Neural progenitor cell (in vitro differentiated cells): ENCODE measurements at regions not wholly inside any gene's neighbourhood (a gene's known extent, or its start where the extent isn't known, plus 50 kb on each side); places are given as distances from the start of the nearest gene placed in this dataset.

ENCODE experiments used
- DNase-seq: peaks from one replicate; pipeline ENCODE4 v3.0.0-alpha.2; 2016; ENCODE audit warnings: low spot score
- H2AFZ ChIP-seq: fragments of 200-600 bp; sonication (generic); replicated peaks from 2 replicates; pipeline ENCODE4 v1.6.1; 2016; ENCODE audit warnings: antibody characterized with exemption
- H3F3A ChIP-seq: fragments of 200-600 bp; sonication (generic); 2 replicates; pipeline ENCODE4 v1.6.1; 2016; ENCODE audit warnings: antibody characterized with exemption, low read depth
- H3K27ac ChIP-seq: fragments of 200-600 bp; sonication (generic); 2 replicates; pipeline ENCODE4 v1.5.1; 2016; ENCODE audit warnings: mild to moderate bottlenecking
- H3K27me3 ChIP-seq: fragments of 200-600 bp; sonication (generic); 2 replicates; pipeline ENCODE4 v1.6.1; 2016; ENCODE audit warnings: mild to moderate bottlenecking, moderate library complexity
- H3K36me3 ChIP-seq: fragments of 200-600 bp; sonication (generic); 2 replicates; pipeline ENCODE4 v1.5.1; 2016
- H3K4me1 ChIP-seq: fragments of 200-600 bp; sonication (generic); 2 replicates; pipeline ENCODE4 v1.6.1; 2016; ENCODE audit warnings: mixed run types
- H3K4me2 ChIP-seq: fragments of 200-600 bp; sonication (generic); 2 replicates; pipeline ENCODE4 v1.6.1; 2016
- H3K4me3 ChIP-seq: fragments of 200-600 bp; sonication (generic); 2 replicates; pipeline ENCODE4 v1.5.1; 2016
- H3K79me2 ChIP-seq: fragments of 200-600 bp; sonication (generic); 2 replicates; pipeline ENCODE4 v1.6.1; 2016; ENCODE audit warnings: low read depth
- H3K9ac ChIP-seq: fragments of 200-600 bp; sonication (generic); 2 replicates; pipeline ENCODE4 v1.6.1; 2016
- H3K9me3 ChIP-seq: fragments of 200-600 bp; sonication (generic); 2 replicates; pipeline ENCODE4 v1.5.1; 2016; ENCODE audit warnings: low read depth
- H4K20me1 ChIP-seq: fragments of 200-600 bp; sonication (generic); 2 replicates; pipeline ENCODE4 v1.6.1; 2016; ENCODE audit warnings: low read depth
- H3K27ac Mint-ChIP-seq: 3 replicates; pipeline ENCODE4 v1.8.0; 2021; ENCODE audit warnings: mixed read lengths
- H3K27me3 Mint-ChIP-seq: 2 replicates; pipeline ENCODE4 v1.8.0; 2022; ENCODE audit warnings: low read depth, mild to moderate bottlenecking, inconsistent platforms, moderate library complexity, mixed read lengths; ENCODE audit not compliant: insufficient read depth
- H3K36me3 Mint-ChIP-seq: 3 replicates; pipeline ENCODE4 v1.8.0; 2021; ENCODE audit warnings: mixed read lengths
- H3K4me1 Mint-ChIP-seq: 3 replicates; pipeline ENCODE4 v1.8.0; 2021; ENCODE audit warnings: mixed read lengths
- H3K4me3 Mint-ChIP-seq: 3 replicates; pipeline ENCODE4 v1.8.0; 2021; ENCODE audit warnings: mild to moderate bottlenecking, moderate library complexity, mixed read lengths
- H3K9me3 Mint-ChIP-seq: 3 replicates; pipeline ENCODE4 v1.8.0; 2020; ENCODE audit warnings: mixed read lengths
- EZH2 ChIP-seq: fragments of 200-600 bp; sonication (generic); IDR thresholded peaks from 2 replicates; pipeline ENCODE4 v1.6.1; 2017; ENCODE audit warnings: antibody characterized with exemption, mild to moderate bottlenecking, moderate library complexity
- EZH2phosphoT487 ChIP-seq: fragments of 200-600 bp; sonication (generic); IDR thresholded peaks from 2 replicates; pipeline ENCODE4 v1.6.1; 2017; ENCODE audit warnings: antibody characterized with exemption
- TF ChIP-seq, protein P1 (sequence below): fragments of 200-600 bp; sonication (generic); IDR thresholded peaks from 2 replicates; pipeline ENCODE4 v1.5.1; 2017; ENCODE audit warnings: antibody characterized with exemption, mild to moderate bottlenecking

DNA sequence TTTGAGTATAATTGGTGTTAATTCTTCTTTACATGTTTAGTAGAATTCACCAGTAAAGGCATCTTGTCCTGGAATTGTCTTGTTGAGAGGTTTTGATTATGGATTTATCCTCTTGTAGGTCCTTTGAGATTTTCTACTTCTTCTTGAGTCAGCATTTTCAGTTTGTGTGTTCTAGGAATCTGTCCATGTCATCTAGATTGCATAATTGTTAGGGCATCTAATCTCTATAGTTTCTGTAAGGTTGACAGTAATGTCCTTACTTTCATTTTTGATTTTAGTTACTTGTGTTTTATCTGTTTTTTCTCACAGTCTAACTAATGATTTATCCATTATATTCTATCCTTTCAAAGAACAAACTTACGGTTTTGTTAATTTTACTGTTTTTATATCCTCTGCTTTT, 492.0 kb downstream of the FGF9 start:
- Histone ChIP-seq H3K36me3 (no peaks in the 10 kb centered on the region), H3K4me3 (no peak overlapping the region), H3K4me2 (no peak overlapping the region), H3K27me3 (no peaks in the 10 kb centered on the region), H3F3A (no peaks in the 10 kb centered on the region), H3K79me2 (no peaks in the 10 kb centered on the region), H3K27ac (no peak overlapping the region), H4K20me1 (no peaks in the 10 kb centered on the region), H3K4me1 (no peaks in the 10 kb centered on the region), H3K9ac (no peak overlapping the region), H3K9me3 (no peaks in the 10 kb centered on the region), H2AFZ (no peak overlapping the region)
- no peak for TF ChIP-seq EZH2
- TF ChIP-seq, protein P1, sequence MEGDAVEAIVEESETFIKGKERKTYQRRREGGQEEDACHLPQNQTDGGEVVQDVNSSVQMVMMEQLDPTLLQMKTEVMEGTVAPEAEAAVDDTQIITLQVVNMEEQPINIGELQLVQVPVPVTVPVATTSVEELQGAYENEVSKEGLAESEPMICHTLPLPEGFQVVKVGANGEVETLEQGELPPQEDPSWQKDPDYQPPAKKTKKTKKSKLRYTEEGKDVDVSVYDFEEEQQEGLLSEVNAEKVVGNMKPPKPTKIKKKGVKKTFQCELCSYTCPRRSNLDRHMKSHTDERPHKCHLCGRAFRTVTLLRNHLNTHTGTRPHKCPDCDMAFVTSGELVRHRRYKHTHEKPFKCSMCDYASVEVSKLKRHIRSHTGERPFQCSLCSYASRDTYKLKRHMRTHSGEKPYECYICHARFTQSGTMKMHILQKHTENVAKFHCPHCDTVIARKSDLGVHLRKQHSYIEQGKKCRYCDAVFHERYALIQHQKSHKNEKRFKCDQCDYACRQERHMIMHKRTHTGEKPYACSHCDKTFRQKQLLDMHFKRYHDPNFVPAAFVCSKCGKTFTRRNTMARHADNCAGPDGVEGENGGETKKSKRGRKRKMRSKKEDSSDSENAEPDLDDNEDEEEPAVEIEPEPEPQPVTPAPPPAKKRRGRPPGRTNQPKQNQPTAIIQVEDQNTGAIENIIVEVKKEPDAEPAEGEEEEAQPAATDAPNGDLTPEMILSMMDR, result no peak
- no peak for TF ChIP-seq EZH2phosphoT487
- no peak for DNase-seq
- Mint-ChIP-seq H3K4me3 (no peak overlapping the region), H3K4me1 (no peaks in the 10 kb centered on the region), H3K27me3 (peaks cover 3% of the 10 kb centered on the region), H3K36me3 (no peaks in the 10 kb centered on the region), H3K27ac (no peak overlapping the region), H3K9me3 (peaks cover 3% of the 10 kb centered on the region)

DNA sequence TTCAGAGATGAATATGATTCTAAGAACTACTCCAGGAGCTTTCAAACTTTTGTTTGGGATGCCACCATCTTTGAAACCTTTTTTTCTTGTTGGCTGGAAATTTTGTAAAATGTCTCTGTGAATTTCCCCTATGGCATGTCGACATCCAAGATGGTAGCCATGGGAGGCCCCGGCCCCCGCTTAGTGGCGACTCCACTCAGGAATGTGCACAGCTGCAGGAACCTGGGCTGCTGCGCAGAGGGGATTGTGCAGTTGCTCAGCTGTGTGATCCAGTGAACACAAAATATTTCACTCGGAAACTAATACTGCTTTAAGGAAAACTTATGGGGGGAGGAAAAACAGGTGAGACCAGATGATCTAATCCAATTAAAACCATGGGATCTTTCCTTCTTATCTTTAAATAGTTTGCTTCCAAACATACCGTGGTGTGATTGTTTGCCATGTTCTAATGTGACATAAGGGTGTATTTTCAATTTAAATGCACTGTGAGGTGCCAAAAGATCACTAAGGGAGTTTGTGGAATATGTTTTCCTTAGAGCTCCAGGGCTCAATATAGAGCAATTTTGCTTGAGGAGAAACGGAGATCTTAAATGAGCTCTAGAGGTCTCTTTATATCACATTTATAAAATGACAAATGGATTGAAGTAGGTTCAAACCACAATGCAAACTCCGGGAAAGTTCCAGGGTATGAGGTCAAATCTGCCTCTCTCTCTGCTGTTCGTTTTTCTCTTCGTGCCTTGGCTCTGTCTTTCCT, 497.7 kb downstream of the FGF9 start:
- Histone ChIP-seq H3K27ac (no peak overlapping the region), H3K4me2 (no peak overlapping the region), H3K9me3 (no peaks in the 10 kb centered on the region), H3K9ac (no peak overlapping the region), H3F3A (no peaks in the 10 kb centered on the region), H3K79me2 (no peaks in the 10 kb centered on the region), H4K20me1 (no peaks in the 10 kb centered on the region), H3K36me3 (no peaks in the 10 kb centered on the region), H3K4me1 (no peaks in the 10 kb centered on the region), H3K4me3 (no peak overlapping the region), H3K27me3 (no peaks in the 10 kb centered on the region), H2AFZ (peak overlapping the region; percentile 3)
- no peaks in the 10 kb centered on the region for H3K27me3 Mint-ChIP-seq
- TF ChIP-seq, protein P1, result no peak
- TF ChIP-seq EZH2phosphoT487, result no peak
- no peak for TF ChIP-seq EZH2
- H3K36me3 Mint-ChIP-seq, result no peaks in the 10 kb centered on the region
- no peak for DNase-seq
- H3K4me3 Mint-ChIP-seq, result no peak overlapping the region
- H3K4me1 Mint-ChIP-seq, result no peaks in the 10 kb centered on the region
- no peak overlapping the region for H3K27ac Mint-ChIP-seq
- H3K9me3 Mint-ChIP-seq, result peaks cover 4% of the 10 kb centered on the region

DNA sequence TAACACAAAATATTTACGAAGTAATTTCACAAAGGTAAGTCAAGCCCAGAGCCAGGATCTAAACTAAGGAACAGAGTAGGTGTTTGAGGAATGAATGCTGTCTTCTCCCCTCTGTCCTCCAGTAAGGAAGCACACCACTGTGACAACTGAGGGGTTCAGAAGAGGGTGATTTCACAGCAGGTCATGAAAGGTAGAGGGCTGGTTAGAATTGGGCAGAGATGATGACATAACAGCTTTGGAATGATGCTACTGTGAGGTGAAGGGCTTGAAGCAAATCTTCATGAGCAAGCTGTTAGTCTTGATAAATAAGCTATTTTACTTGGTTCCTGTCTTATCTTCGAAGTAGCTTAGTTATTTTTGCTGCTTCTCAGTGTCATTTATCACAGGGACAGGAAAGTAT, 498.6 kb downstream of the FGF9 start:
- Histone ChIP-seq H3F3A (no peaks in the 10 kb centered on the region), H3K9ac (no peak overlapping the region), H2AFZ (peak overlapping the region; percentile 3), H4K20me1 (no peaks in the 10 kb centered on the region), H3K9me3 (no peaks in the 10 kb centered on the region), H3K79me2 (no peaks in the 10 kb centered on the region), H3K36me3 (no peaks in the 10 kb centered on the region), H3K4me2 (no peak overlapping the region), H3K4me3 (no peak overlapping the region), H3K27ac (no peak overlapping the region), H3K4me1 (no peaks in the 10 kb centered on the region), H3K27me3 (no peaks in the 10 kb centered on the region)
- Mint-ChIP-seq H3K4me1 (no peaks in the 10 kb centered on the region), H3K27ac (no peak overlapping the region), H3K27me3 (no peaks in the 10 kb centered on the region), H3K4me3 (no peak overlapping the region), H3K36me3 (no peaks in the 10 kb centered on the region), H3K9me3 (peaks cover 4% of the 10 kb centered on the region)
- TF ChIP-seq EZH2phosphoT487 (no peak), EZH2 (no peak)
- TF ChIP-seq, protein P1, result no peak
- DNase-seq, result no peak
